KMS-11 (cell line): ENCODE measurements at regions not wholly inside any gene's neighbourhood (a gene's known extent, or its start where the extent isn't known, plus 50 kb on each side); places are given as distances from the start of the nearest gene placed in this dataset.
"Not testable (repeated sequence)": the region's sequence is repeated elsewhere in the genome, so short reads cannot be mapped to it uniquely, and the experiment has no call there.

Experiments used
- H2AFZ ChIP-seq: fragments of 200-600 bp; sonication (generic); 2 replicates; pipeline ENCODE4 v1.6.1; 2016; ENCODE audit warnings: antibody characterized with exemption, mixed run types, low read depth
- H3K27ac ChIP-seq: fragments of 200-600 bp; sonication (generic); 2 replicates; pipeline ENCODE4 v1.6.1; 2016; ENCODE audit warnings: mild to moderate bottlenecking, mixed run types
- H3K27me3 ChIP-seq: fragments of 200-600 bp; sonication (generic); 2 replicates; pipeline ENCODE4 v1.6.1; 2017; ENCODE audit warnings: mild to moderate bottlenecking, low read depth, mixed run types, moderate library complexity; ENCODE audit not compliant: insufficient read depth
- H3K36me3 ChIP-seq: fragments of 200-600 bp; sonication (generic); 2 replicates; pipeline ENCODE4 v1.6.1; 2017; ENCODE audit warnings: mild to moderate bottlenecking, mixed run types; ENCODE audit not compliant: insufficient read depth
- H3K4me1 ChIP-seq: fragments of 200-600 bp; sonication (generic); 2 replicates; pipeline ENCODE4 v1.6.1; 2016; ENCODE audit warnings: mild to moderate bottlenecking, low read depth, mixed run types; ENCODE audit not compliant: poor library complexity, severe bottlenecking
- H3K4me2 ChIP-seq: fragments of 200-600 bp; sonication (generic); 2 replicates; pipeline ENCODE4 v1.7.0; 2016; ENCODE audit warnings: mild to moderate bottlenecking, mixed run types
- H3K4me3 ChIP-seq: fragments of 200-600 bp; sonication (generic); IDR thresholded peaks from 2 replicates; pipeline ENCODE4 v1.6.1; 2017; ENCODE audit warnings: low read depth, low read length, mixed read lengths; ENCODE audit not compliant: insufficient read depth
- H3K79me2 ChIP-seq: fragments of 200-600 bp; sonication (generic); 2 replicates; pipeline ENCODE4 v1.6.1; 2016; ENCODE audit warnings: low read depth, mixed run types; ENCODE audit not compliant: insufficient read depth
- H3K9ac ChIP-seq: fragments of 200-600 bp; sonication (generic); 2 replicates; pipeline ENCODE4 v1.6.1; 2016; ENCODE audit warnings: mild to moderate bottlenecking, mixed run types
- H4K20me1 ChIP-seq: fragments of 200-600 bp; sonication (generic); 2 replicates; pipeline ENCODE4 v1.6.1; 2016; ENCODE audit warnings: mild to moderate bottlenecking, mixed run types; ENCODE audit not compliant: insufficient read depth
- CTCF ChIP-seq: fragments of 200-600 bp; sonication (generic); conservative IDR thresholded peaks from 2 replicates; pipeline ENCODE4 v1.6.1; 2017; ENCODE audit warnings: low read depth, mild to moderate bottlenecking, antibody characterized with exemption, low read length, moderate library complexity, mixed read lengths

GRCh38 chr16:29254676-29255495, 151.6 kb downstream of the NPIPB11 start:
- H3K4me2 ChIP-seq, result no peak overlapping the region
- no peaks in the 10 kb centered on the region for H3K4me1 ChIP-seq

GRCh38 chr16:29253716-29254590, 152.6 kb downstream of the NPIPB11 start:
- not testable (repeated sequence) for H3K79me2 ChIP-seq, H3K4me1 ChIP-seq, H3K9ac ChIP-seq, H4K20me1 ChIP-seq, H3K27ac ChIP-seq, H2AFZ ChIP-seq, H3K4me3 ChIP-seq, H3K4me2 ChIP-seq, H3K36me3 ChIP-seq
- peaks cover 88% of the 10 kb centered on the region for H3K27me3 ChIP-seq

More at GRCh38 chr16:29254676-29255495, 151.6 kb downstream of the NPIPB11 start:
- H2AFZ ChIP-seq, result no peak overlapping the region
- H3K79me2 ChIP-seq, result no peaks in the 10 kb centered on the region
- no peak overlapping the region for H3K4me3 ChIP-seq
- TF ChIP-seq CTCF, result no peak
- no peak overlapping the region for H3K9ac ChIP-seq
- H4K20me1 ChIP-seq, result no peaks in the 10 kb centered on the region
- H3K27ac ChIP-seq, result no peak overlapping the region
- peaks cover 87% of the 10 kb centered on the region for H3K27me3 ChIP-seq
- H3K36me3 ChIP-seq, result no peaks in the 10 kb centered on the region

- not testable (repeated sequence) for H3K79me2 ChIP-seq, H3K4me1 ChIP-seq, H3K9ac ChIP-seq, H3K27ac ChIP-seq, H2AFZ ChIP-seq, H3K4me3 ChIP-seq, H3K36me3 ChIP-seq, H4K20me1 ChIP-seq, H3K4me2 ChIP-seq
- peaks cover 88% of the 10 kb centered on the region for H3K27me3 ChIP-seq
Observed at GRCh38 chr16:29253066-29253590, 153.4 kb downstream of the NPIPB11 start.

- H3K4me1 ChIP-seq, H3K79me2 ChIP-seq, H3K27ac ChIP-seq, H3K36me3 ChIP-seq, H3K4me2 ChIP-seq, H3K4me3 ChIP-seq, H4K20me1 ChIP-seq, H3K9ac ChIP-seq, H2AFZ ChIP-seq: not testable (repeated sequence)
- peaks cover 81% of the 10 kb centered on the region for H3K27me3 ChIP-seq
Observed at GRCh38 chr16:29252311-29252710, 154.2 kb downstream of the NPIPB11 start.

- H3K27ac ChIP-seq, H3K4me3 ChIP-seq, H3K36me3 ChIP-seq, H3K4me1 ChIP-seq, H3K79me2 ChIP-seq, H4K20me1 ChIP-seq, H2AFZ ChIP-seq, H3K9ac ChIP-seq, H3K4me2 ChIP-seq: not testable (repeated sequence)
- H3K27me3 ChIP-seq, result peaks cover 79% of the 10 kb centered on the region
Observed at GRCh38 chr16:29251571-29252011, 154.9 kb downstream of the NPIPB11 start.

GRCh38 chr16:29250923-29251434, 155.5 kb downstream of the NPIPB11 start:
- not testable (repeated sequence) for H3K36me3 ChIP-seq, H3K27ac ChIP-seq

GRCh38 chr16:29250469-29250868, 156.0 kb downstream of the NPIPB11 start:
- not testable (repeated sequence) for H3K4me3 ChIP-seq, H3K4me1 ChIP-seq, H3K36me3 ChIP-seq, H3K9ac ChIP-seq, H4K20me1 ChIP-seq, H2AFZ ChIP-seq, H3K79me2 ChIP-seq, H3K27ac ChIP-seq, H3K4me2 ChIP-seq
- peaks cover 70% of the 10 kb centered on the region for H3K27me3 ChIP-seq

More at GRCh38 chr16:29250923-29251434, 155.5 kb downstream of the NPIPB11 start:
- not testable (repeated sequence) for H4K20me1 ChIP-seq, H3K9ac ChIP-seq, H3K4me3 ChIP-seq, H2AFZ ChIP-seq, H3K79me2 ChIP-seq, H3K4me2 ChIP-seq, H3K4me1 ChIP-seq
- peaks cover 75% of the 10 kb centered on the region for H3K27me3 ChIP-seq

GRCh38 chr16:29248940-29249318, 157.6 kb downstream of the NPIPB11 start:
- H3K27ac ChIP-seq, H3K4me3 ChIP-seq: not testable (repeated sequence)
- peaks cover 55% of the 10 kb centered on the region for H3K27me3 ChIP-seq

More at GRCh38 chr16:29248940-29249318, 157.6 kb downstream of the NPIPB11 start:
- not testable (repeated sequence) for H3K36me3 ChIP-seq, H3K9ac ChIP-seq, H3K4me1 ChIP-seq, H2AFZ ChIP-seq, H3K79me2 ChIP-seq, H4K20me1 ChIP-seq, H3K4me2 ChIP-seq
